HepG2 (cell line): ENCODE measurements at regions not wholly inside any gene's neighbourhood (a gene's known extent, or its start where the extent isn't known, plus 50 kb on each side); places are given as distances from the start of the nearest gene placed in this dataset.
A peak's percentile ranks its signal among the peaks of the same experiment; 100 is the strongest.

Experiments
- FOXA3 ChIP-seq: IDR thresholded peaks from 2 replicates; pipeline ENCODE4 v1.6.1; 2016; ENCODE audit warnings: missing genetic modification reagents, missing compliant biosample characterization
- KIAA2018 ChIP-seq: sonication (generic); formaldehyde crosslinking; IDR thresholded peaks from 2 replicates; pipeline ENCODE4 v1.5.0; 2020; ENCODE audit warnings: mild to moderate bottlenecking, missing genetic modification reagents, borderline replicate concordance
- RARA ChIP-seq: IDR thresholded peaks from 2 replicates; pipeline ENCODE4 v1.6.1; 2016; ENCODE audit warnings: missing genetic modification reagents, missing compliant biosample characterization
- TBX2 ChIP-seq: sonication (generic); formaldehyde crosslinking; IDR thresholded peaks from 2 replicates; pipeline ENCODE4 v1.5.0; 2020; ENCODE audit warnings: missing genetic modification reagents, mild to moderate bottlenecking, borderline replicate concordance
- TCF7 ChIP-seq: sonication (generic); IDR thresholded peaks from 2 replicates; pipeline ENCODE4 v1.6.1; 2016; ENCODE audit warnings: antibody characterized with exemption, low read depth
- ZFP36L1 ChIP-seq: sonication (generic); formaldehyde crosslinking; IDR thresholded peaks from 2 replicates; pipeline ENCODE4 v1.8.0; 2022; ENCODE audit warnings: mild to moderate bottlenecking, missing genetic modification reagents, moderate library complexity
- ZMAT3 ChIP-seq: sonication (generic); formaldehyde crosslinking; conservative IDR thresholded peaks from 2 replicates; pipeline ENCODE4 v1.7.0; 2021; ENCODE audit warnings: missing genetic modification reagents
- ZNF224 ChIP-seq: sonication (generic); formaldehyde crosslinking; IDR thresholded peaks from 2 replicates; pipeline ENCODE4 v1.5.0; 2020; ENCODE audit warnings: mild to moderate bottlenecking, missing genetic modification reagents
- ZNF230 ChIP-seq: sonication (generic); formaldehyde crosslinking; IDR thresholded peaks from 2 replicates; pipeline ENCODE4 v1.4.0; 2020; ENCODE audit warnings: mild to moderate bottlenecking, missing genetic modification reagents
- ZNF574 ChIP-seq: sonication (generic); formaldehyde crosslinking; IDR thresholded peaks from 2 replicates; pipeline ENCODE4 v1.4.0; 2020; ENCODE audit warnings: missing genetic modification reagents

GRCh38 chr11:92141159-92141558, 83.5 kb upstream of the FAT3 start (continued):
- TF ChIP-seq ZNF230 (CRISPR knock-in tag), result no peak
- TF ChIP-seq TBX2 (CRISPR knock-in tag), result peak; percentile 42; the same call in 1 of the 2 replicates
- no peak for TF ChIP-seq ZNF224 (CRISPR knock-in tag)
- no peak for TF ChIP-seq ZMAT3 (CRISPR knock-in tag)
- TF ChIP-seq KIAA2018, result no peak
- TF ChIP-seq ZFP36L1 (CRISPR knock-in tag), result no peak
- 0 out of 2 replicates have a peak, but pooled peaks have one; percentile 7 for TF ChIP-seq FOXA3
- no peak for TF ChIP-seq ZNF574 (CRISPR knock-in tag)
- no peak for TF ChIP-seq RARA
- peak; percentile 54 for TF ChIP-seq TCF7
